Endothelial cell of umbilical vein (primary cell): ENCODE measurements at regions not wholly inside any gene's neighbourhood (a gene's known extent, or its start where the extent isn't known, plus 50 kb on each side); places are given as distances from the start of the nearest gene placed in this dataset.

Experiments used
- BruUV-seq: library from RNA; stranded (reverse); fragments of 400-500 nt; replicated peaks from 2 replicates; lab custom pipeline; 2021; lab: Mats Ljungman, UMichigan
- CTCF ChIA-PET: fragments of 300-600, 350-600 bp; sonication (Branson Sonifier 250); formaldehyde crosslinking; loops from one replicate; lab custom pipeline; 2021; ENCODE audit warnings: antibody characterized with exemption, inconsistent platforms; lab: Charles Lee
- POLR2A ChIA-PET: fragments of 300-600, 350-600 bp; sonication (Branson Sonifier 250); formaldehyde crosslinking; loops from one replicate; lab custom pipeline; 2021; ENCODE audit warnings: antibody characterized with exemption, inconsistent platforms; lab: Charles Lee
- DNase-seq: peaks from one replicate; pipeline ENCODE4 v3.0.0-alpha.2; 2011; ENCODE audit warnings: low read depth, low spot score
- FAIRE-seq: peaks from 2 replicates; lab custom pipeline; 2011; peaks lifted over from hg19 to GRCh38; lab: Jason Lieb, UNC
- H2AFZ ChIP-seq: 2 replicates; pipeline ENCODE4 v1.6.0; 2012; ENCODE audit warnings: low read depth, low read length, control low read depth, inconsistent platforms
- H3K27ac ChIP-seq: 2 replicates; pipeline ENCODE4 v1.5.1; 2011; ENCODE audit warnings: low read depth, mild to moderate bottlenecking, control low read depth, low read length, moderate library complexity; ENCODE audit not compliant: insufficient read depth
- H3K27me3 ChIP-seq, 2 experiments: 2 replicates each; pipeline versions ENCODE4 v1.6.0 to v1.6.1; 2011; ENCODE audit warnings: low read length in 2 of 2, mixed read lengths in 1 of 2; ENCODE audit not compliant: control insufficient read depth in 2 of 2, insufficient read depth in 2 of 2
- H3K36me3 ChIP-seq, 2 experiments: 2 replicates in 1 of 2; 3 replicates in 1 of 2; pipeline ENCODE4 v1.5.1; 2011; ENCODE audit warnings: low read length in 2 of 2, mild to moderate bottlenecking in 1 of 2, moderate library complexity in 1 of 2; ENCODE audit not compliant: control insufficient read depth in 2 of 2, insufficient read depth in 2 of 2; ENCODE audit errors: extremely low read depth in 1 of 2
- H3K4me1 ChIP-seq: 3 replicates; pipeline ENCODE4 v1.5.1; 2011; ENCODE audit warnings: mild to moderate bottlenecking, low read length; ENCODE audit not compliant: control insufficient read depth, insufficient read depth; ENCODE audit errors: extremely low read depth
- H3K4me2 ChIP-seq: 2 replicates; pipeline ENCODE4 v1.6.1; 2011; ENCODE audit warnings: low read length, control low read depth, mixed read lengths; ENCODE audit not compliant: insufficient read depth
- H3K4me3 ChIP-seq, 3 experiments: fragments of 200-600 bp in 1 of 3; sonication (generic), shearing (Covaris generic) in 1 of 3; replicated peaks in 1 of 3; 2 replicates each; pipeline ENCODE4 v1.5.1; 2011 to 2016; ENCODE audit warnings: control low read depth in 3 of 3, low read length in 3 of 3, mild to moderate bottlenecking in 2 of 3, inconsistent platforms in 1 of 3, low read depth in 1 of 3, moderate library complexity in 1 of 3; ENCODE audit not compliant: insufficient read depth in 1 of 3
- H3K79me2 ChIP-seq: 2 replicates; pipeline ENCODE4 v1.6.0; 2012; ENCODE audit warnings: low read length, inconsistent platforms; ENCODE audit not compliant: control insufficient read depth, insufficient read depth
- H3K9ac ChIP-seq: replicated peaks from 2 replicates; pipeline ENCODE3; 2011; ENCODE audit warnings: low read length, control low read depth; ENCODE audit not compliant: insufficient read depth; ENCODE audit errors: extremely low read depth
- H3K9me1 ChIP-seq: replicated peaks from 3 replicates; pipeline ENCODE4 v1.6.0; 2011; ENCODE audit warnings: mild to moderate bottlenecking, low read length; ENCODE audit not compliant: control insufficient read depth, insufficient read depth; ENCODE audit errors: extremely low read depth
- H3K9me3 ChIP-seq: replicated peaks from 2 replicates; pipeline ENCODE4 v1.5.1; 2012; ENCODE audit warnings: low read length, inconsistent platforms; ENCODE audit not compliant: control insufficient read depth, insufficient read depth
- H4K20me1 ChIP-seq: replicated peaks from 2 replicates; pipeline ENCODE3; 2011; ENCODE audit warnings: mild to moderate bottlenecking, low read length; ENCODE audit not compliant: control insufficient read depth, insufficient read depth; ENCODE audit errors: extremely low read depth
- EZH2 ChIP-seq: IDR thresholded peaks from 2 replicates; pipeline ENCODE4 v1.6.1; 2012; ENCODE audit warnings: borderline replicate concordance, low read depth, mild to moderate bottlenecking, moderate library complexity, low read length, inconsistent platforms; ENCODE audit not compliant: severe bottlenecking
- FOS ChIP-seq: IDR thresholded peaks from 2 replicates; pipeline ENCODE4 v1.6.1; 2011; ENCODE audit warnings: mild to moderate bottlenecking, low read length, moderate library complexity, borderline replicate concordance; ENCODE audit not compliant: insufficient read depth
- GATA2 ChIP-seq: IDR thresholded peaks from 2 replicates; pipeline ENCODE4 v1.7.0; 2011; ENCODE audit warnings: low read depth, mild to moderate bottlenecking, moderate library complexity, mixed read lengths, low read length; ENCODE audit not compliant: insufficient read length, insufficient read depth
- JUN ChIP-seq: IDR thresholded peaks from 2 replicates; pipeline ENCODE4 v1.6.1; 2011; ENCODE audit warnings: borderline replicate concordance, low read depth; ENCODE audit not compliant: insufficient read length, insufficient read depth
- MYC ChIP-seq: IDR thresholded peaks from one replicate; pipeline ENCODE4 v1.6.1; 2011; ENCODE audit warnings: mild to moderate bottlenecking, low read depth, low read length
- POLR2A ChIP-seq: IDR thresholded peaks from 2 replicates; pipeline ENCODE4 v1.6.1; 2012; ENCODE audit warnings: low read depth, mild to moderate bottlenecking, control low read depth, low read length
- POLR2AphosphoS5 ChIP-seq: IDR thresholded peaks from 2 replicates; pipeline ENCODE4 v1.6.1; 2012; ENCODE audit warnings: low read depth, mild to moderate bottlenecking, control low read depth, low read length, moderate library complexity; ENCODE audit not compliant: insufficient read depth
- dilution Hi-C: fragments of 300-500 bp; cut with MboI; formaldehyde crosslinking; loops from one replicate; pipeline ENCODE4 v1.15.0; 2019; ENCODE audit warnings: low sequenced_read_pairs; ENCODE audit not compliant: extremely low pct_ligation_motif_present
- intact Hi-C: fragments of 100-400 bp; cut with micrococcal nuclease; formaldehyde crosslinking; loops from one replicate; pipeline ENCODE4 v1.10.0; 2022
- TF ChIP-seq, protein P1 (sequence below): IDR thresholded peaks from 2 replicates; pipeline ENCODE4 v1.6.1; 2011; ENCODE audit not compliant: insufficient read depth, insufficient read length
- TF ChIP-seq, protein P2 (sequence below), 2 donors: IDR thresholded peaks; 1 replicate in 1 of 2; 2 replicates in 1 of 2; pipeline ENCODE4 v1.5.1; 2011; ENCODE audit warnings: low read length in 2 of 2, mild to moderate bottlenecking in 2 of 2, moderate library complexity in 2 of 2, control low read depth in 1 of 2, inconsistent platforms in 1 of 2, low read depth in 1 of 2; ENCODE audit not compliant: insufficient read depth in 1 of 2; ENCODE audit errors: extremely low read depth in 1 of 2

DNA sequence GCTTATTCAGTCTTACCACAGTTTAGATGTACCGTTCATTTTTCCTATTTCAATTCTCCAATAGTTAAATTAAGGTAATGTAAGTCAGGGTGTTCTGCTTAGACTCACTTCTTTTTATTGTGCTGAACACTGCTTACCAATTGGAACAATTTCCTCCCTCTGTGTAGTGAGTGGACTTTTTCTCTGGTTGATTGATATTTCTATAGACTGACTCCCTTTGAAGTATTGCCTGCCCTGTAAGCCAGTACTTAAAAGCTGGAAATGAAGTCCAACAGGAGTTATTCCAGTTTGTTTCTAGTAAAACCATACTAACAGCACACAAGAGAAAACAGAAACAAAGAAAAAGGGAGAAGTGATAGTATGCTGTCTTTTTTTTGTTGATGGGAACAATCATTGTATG, 1674.9 kb downstream of the REEP3 start:
- intact Hi-C loops (no loop called here), dilution Hi-C loops (no loop called here)
- Histone ChIP-seq H3K9me3 (no peaks in the 10 kb centered on the region), H4K20me1 (no peaks in the 10 kb centered on the region), H3K36me3 (no peaks in the 10 kb centered on the region), H3K79me2 (no peaks in the 10 kb centered on the region), H3K4me3 (no peak overlapping the region), H3K4me1 (no peaks in the 10 kb centered on the region), H3K9ac (no peak overlapping the region), H2AFZ (no peak overlapping the region), H3K9me1 (no peaks in the 10 kb centered on the region), H3K4me2 (no peak overlapping the region), H3K27me3 (no peaks in the 10 kb centered on the region), H3K27ac (no peak overlapping the region)
- no TSS peak for BruUV-seq
- no peak for FAIRE-seq
- no peak for TF ChIP-seq MYC
- TF ChIP-seq GATA2: no peak
- TF ChIP-seq JUN: no peak
- no peak for TF ChIP-seq POLR2A
- DNase-seq: no peak
- ChIA-PET CTCF (no interaction called here), POLR2A (no interaction called here)

DNA sequence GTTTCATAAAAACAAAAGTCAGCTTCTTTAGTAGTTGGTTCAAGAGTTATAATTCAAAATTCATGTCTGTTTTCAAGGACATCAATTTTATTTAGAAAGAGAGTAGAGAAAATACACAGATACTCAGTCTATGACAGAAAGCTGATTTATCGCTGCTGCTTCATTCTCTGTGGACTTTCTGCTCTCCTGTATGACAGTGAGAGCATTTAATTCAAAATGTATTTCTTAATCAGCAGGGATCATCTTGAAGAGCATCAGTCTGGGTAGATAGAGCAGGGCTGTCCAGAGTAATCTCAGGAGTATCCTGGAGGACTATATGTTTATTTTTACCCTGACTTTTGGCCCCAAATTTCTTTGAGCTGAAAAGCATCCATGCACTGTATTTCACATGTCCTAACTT, 1676.7 kb downstream of the REEP3 start:
- CTCF ChIA-PET: no interaction called here
- Histone ChIP-seq H3K9me3 (no peaks in the 10 kb centered on the region), H3K36me3 (no peaks in the 10 kb centered on the region), H3K79me2 (no peaks in the 10 kb centered on the region), H3K4me1 (no peaks in the 10 kb centered on the region), H3K27me3 (no peaks in the 10 kb centered on the region), H3K9me1 (no peaks in the 10 kb centered on the region), H3K27ac (no peak overlapping the region), H2AFZ (no peak overlapping the region), H3K4me2 (no peak overlapping the region), H4K20me1 (no peaks in the 10 kb centered on the region), H3K4me3 (no peak overlapping the region), H3K9ac (no peak overlapping the region)
- no TSS peak for BruUV-seq
- DNase-seq (no peak), FAIRE-seq (no peak)
- POLR2A ChIA-PET: no interaction called here
- TF ChIP-seq, protein P1, sequence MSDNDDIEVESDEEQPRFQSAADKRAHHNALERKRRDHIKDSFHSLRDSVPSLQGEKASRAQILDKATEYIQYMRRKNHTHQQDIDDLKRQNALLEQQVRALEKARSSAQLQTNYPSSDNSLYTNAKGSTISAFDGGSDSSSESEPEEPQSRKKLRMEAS: no peak
- TF ChIP-seq GATA2 (no peak), JUN (no peak), FOS (no peak), MYC (no peak), POLR2A (no peak), POLR2AphosphoS5 (no peak), EZH2 (no peak)
- TF ChIP-seq, protein P2, sequence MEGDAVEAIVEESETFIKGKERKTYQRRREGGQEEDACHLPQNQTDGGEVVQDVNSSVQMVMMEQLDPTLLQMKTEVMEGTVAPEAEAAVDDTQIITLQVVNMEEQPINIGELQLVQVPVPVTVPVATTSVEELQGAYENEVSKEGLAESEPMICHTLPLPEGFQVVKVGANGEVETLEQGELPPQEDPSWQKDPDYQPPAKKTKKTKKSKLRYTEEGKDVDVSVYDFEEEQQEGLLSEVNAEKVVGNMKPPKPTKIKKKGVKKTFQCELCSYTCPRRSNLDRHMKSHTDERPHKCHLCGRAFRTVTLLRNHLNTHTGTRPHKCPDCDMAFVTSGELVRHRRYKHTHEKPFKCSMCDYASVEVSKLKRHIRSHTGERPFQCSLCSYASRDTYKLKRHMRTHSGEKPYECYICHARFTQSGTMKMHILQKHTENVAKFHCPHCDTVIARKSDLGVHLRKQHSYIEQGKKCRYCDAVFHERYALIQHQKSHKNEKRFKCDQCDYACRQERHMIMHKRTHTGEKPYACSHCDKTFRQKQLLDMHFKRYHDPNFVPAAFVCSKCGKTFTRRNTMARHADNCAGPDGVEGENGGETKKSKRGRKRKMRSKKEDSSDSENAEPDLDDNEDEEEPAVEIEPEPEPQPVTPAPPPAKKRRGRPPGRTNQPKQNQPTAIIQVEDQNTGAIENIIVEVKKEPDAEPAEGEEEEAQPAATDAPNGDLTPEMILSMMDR (IDR thresholded peaks at IDR 0.05; ENCODE audit: extremely low read depth in 1 of 2, insufficient read depth in 1 of 2, low read depth in 1 of 2, low read length in 2 of 2): no peak
- intact Hi-C loops (no loop called here), dilution Hi-C loops (no loop called here)
